ENCODE measurements at regions not wholly inside any gene's neighbourhood (a gene's known extent, or its start where the extent isn't known, plus 50 kb on each side); places are given as distances from the start of the nearest gene placed in this dataset.

DNA sequence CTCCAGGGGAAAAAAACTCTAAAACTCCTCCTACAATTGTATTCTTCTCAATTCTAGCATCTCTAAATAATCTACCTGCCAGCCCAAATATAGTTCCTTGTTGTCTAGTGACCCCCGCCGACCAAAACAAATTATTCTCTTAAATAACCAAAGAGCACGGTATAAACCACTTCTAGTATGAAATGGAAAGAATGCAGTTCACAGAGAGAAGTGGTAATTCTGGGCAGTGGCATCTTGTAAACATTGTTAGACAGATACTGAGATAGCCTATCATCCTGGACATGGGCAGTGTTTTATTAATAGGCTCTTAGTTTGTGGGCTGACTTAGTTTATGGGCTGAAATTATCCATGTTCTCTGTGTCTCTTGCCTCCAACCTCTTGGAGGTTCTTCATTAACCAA, 1412.6 kb upstream of the CDH9 start:
- Histone ChIP-seq H3K36me3 (replicated peaks) (no peaks in the 10 kb centered on the region), H3K4me3 (ENCODE audit: low read depth, low read length) (no peak overlapping the region), H3K27ac (no peak overlapping the region), H3K27me3 (replicated peaks) (no peaks in the 10 kb centered on the region)
- TF ChIP-seq CTCF (IDR thresholded peaks at IDR 0.05; ENCODE audit: low read depth, low read length, missing control alignments), result no peak
- in situ Hi-C loops (cut with HindIII; ENCODE audit: low pct_ligation_motif_present, low sequenced_read_pairs), result no loop called here
- DNase-seq, result no peak

GRCh38 chr5:28448791-28449190, 1410.4 kb upstream of the CDH9 start:
- H3K27me3 ChIP-seq (replicated peaks), result no peaks in the 10 kb centered on the region
- no peak for TF ChIP-seq CTCF (IDR thresholded peaks at IDR 0.05; ENCODE audit: low read depth, low read length, missing control alignments)
- H3K4me3 ChIP-seq (ENCODE audit: low read depth, low read length), result no peak overlapping the region
- no peak overlapping the region for H3K27ac ChIP-seq
- in situ Hi-C loops (cut with HindIII; ENCODE audit: low pct_ligation_motif_present, low sequenced_read_pairs), result no loop called here
- DNase-seq, result no peak
- H3K36me3 ChIP-seq (replicated peaks), result no peaks in the 10 kb centered on the region

- DNase-seq, result peak; percentile 14
- in situ Hi-C loops (cut with HindIII; ENCODE audit: low pct_ligation_motif_present, low sequenced_read_pairs), result no loop called here
- TF ChIP-seq CTCF (IDR thresholded peaks at IDR 0.05; ENCODE audit: low read depth, low read length, missing control alignments), result no peak
- H3K4me3 ChIP-seq (ENCODE audit: low read depth, low read length), result no peak overlapping the region
- H3K27ac ChIP-seq, result no peak overlapping the region
- no peaks in the 10 kb centered on the region for H3K27me3 ChIP-seq (replicated peaks)
- no peaks in the 10 kb centered on the region for H3K36me3 ChIP-seq (replicated peaks)
Observed at GRCh38 chr5:28430565-28431178, 1392.3 kb upstream of the CDH9 start.

GRCh38 chr5:28421141-28421540, 1382.8 kb upstream of the CDH9 start:
- TF ChIP-seq CTCF (IDR thresholded peaks at IDR 0.05; ENCODE audit: low read depth, low read length, missing control alignments), result no peak
- no peak for DNase-seq

DNA sequence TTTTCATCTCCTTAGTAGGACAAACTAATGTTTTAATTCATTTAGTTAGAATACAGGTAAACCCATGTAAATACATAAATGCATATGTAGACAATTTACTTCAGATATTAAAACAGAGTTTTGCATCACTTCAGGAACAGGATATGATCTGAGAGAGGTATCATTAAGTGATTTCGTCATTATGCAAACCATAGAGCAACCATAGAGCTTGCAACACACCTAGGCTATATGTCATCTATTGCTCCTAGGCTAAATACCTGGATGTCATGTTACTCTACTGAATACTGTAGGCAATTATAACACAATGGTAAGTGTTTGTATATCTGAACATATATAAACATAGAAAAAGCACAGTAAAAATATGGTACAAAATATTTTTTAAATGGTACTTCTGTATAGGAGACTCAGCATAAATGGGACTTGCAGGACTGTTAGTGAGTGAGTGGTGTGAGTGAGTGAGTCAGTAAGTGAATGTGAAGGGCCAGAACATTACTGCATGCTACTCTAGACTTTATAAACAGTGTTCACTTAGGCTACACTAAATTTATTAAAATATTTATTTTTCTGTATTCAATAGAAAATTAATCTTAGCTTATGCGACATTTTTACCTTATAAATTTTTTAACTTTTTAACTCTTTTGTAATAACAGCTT, 1377.5 kb upstream of the CDH9 start:
- Histone ChIP-seq H3K27me3 (replicated peaks) (no peaks in the 10 kb centered on the region), H3K36me3 (replicated peaks) (no peaks in the 10 kb centered on the region), H3K4me3 (ENCODE audit: low read depth, low read length) (no peak overlapping the region), H3K27ac (no peak overlapping the region)
- in situ Hi-C loops (cut with HindIII; ENCODE audit: low pct_ligation_motif_present, low sequenced_read_pairs), result no loop called here
- no peak for DNase-seq
- TF ChIP-seq CTCF (IDR thresholded peaks at IDR 0.05; ENCODE audit: low read depth, low read length, missing control alignments), result no peak

More at GRCh38 chr5:28421141-28421540, 1382.8 kb upstream of the CDH9 start:
- Histone ChIP-seq H3K27me3 (replicated peaks) (no peaks in the 10 kb centered on the region), H3K27ac (no peak overlapping the region), H3K36me3 (replicated peaks) (no peaks in the 10 kb centered on the region), H3K4me3 (ENCODE audit: low read depth, low read length) (no peak overlapping the region)
- in situ Hi-C loops (cut with HindIII; ENCODE audit: low pct_ligation_motif_present, low sequenced_read_pairs), result no loop called here

- no peak for DNase-seq
Observed at GRCh38 chr5:28414619-28415018, 1376.2 kb upstream of the CDH9 start.

More at GRCh38 chr5:28414619-28415018, 1376.2 kb upstream of the CDH9 start:
- no peaks in the 10 kb centered on the region for H3K36me3 ChIP-seq (replicated peaks)
- H3K4me3 ChIP-seq (ENCODE audit: low read depth, low read length), result no peak overlapping the region
- H3K27me3 ChIP-seq (replicated peaks), result no peaks in the 10 kb centered on the region
- TF ChIP-seq CTCF (IDR thresholded peaks at IDR 0.05; ENCODE audit: low read depth, low read length, missing control alignments), result no peak
- no peak overlapping the region for H3K27ac ChIP-seq
- in situ Hi-C loops (cut with HindIII; ENCODE audit: low pct_ligation_motif_present, low sequenced_read_pairs), result no loop called here

Data from brain microvascular endothelial cell (primary cell).